HL-60 (cell line): ENCODE measurements at regions not wholly inside any gene's neighbourhood (a gene's known extent, or its start where the extent isn't known, plus 50 kb on each side); places are given as distances from the start of the nearest gene placed in this dataset.
"Not testable (repeated sequence)": the region's sequence is repeated elsewhere in the genome, so short reads cannot be mapped to it uniquely, and the experiment has no call there.

Experiments used
- DNase-seq, 2 experiments: peaks; one replicate each; pipeline ENCODE4 v3.0.0-alpha.2; 2010 to 2020; ENCODE audit warnings: low read depth in 1 of 2, low spot score in 1 of 2
- H3K27ac ChIP-seq: fragments of 250-450 bp; sonication (Bioruptor Pico); replicated peaks from 2 replicates; pipeline ENCODE4 v1.5.1; 2020; ENCODE audit warnings: mild to moderate bottlenecking, moderate library complexity
- H3K27me3 ChIP-seq: fragments of 250-450 bp; sonication (Bioruptor Pico); 2 replicates; pipeline ENCODE4 v1.5.1; 2021; ENCODE audit warnings: mild to moderate bottlenecking, moderate library complexity; ENCODE audit not compliant: insufficient read depth, poor library complexity, severe bottlenecking
- H3K4me3 ChIP-seq: replicated peaks from 2 replicates; pipeline ENCODE4 v1.5.1; 2011; ENCODE audit warnings: mild to moderate bottlenecking, control low read depth, low read length; ENCODE audit not compliant: insufficient read depth
- GABPA ChIP-seq: IDR thresholded peaks from 2 replicates; pipeline ENCODE4 v1.6.1; 2012; ENCODE audit warnings: low read depth
- POLR2AphosphoS5 ChIP-seq: IDR thresholded peaks from 2 replicates; pipeline ENCODE4 v1.6.1; 2012; ENCODE audit warnings: low read depth
- SPI1 ChIP-seq: IDR thresholded peaks from 2 replicates; pipeline ENCODE4 v1.6.1; 2012; ENCODE audit warnings: low read depth, mild to moderate bottlenecking, borderline replicate concordance
- TF ChIP-seq, protein P1 (sequence below): IDR thresholded peaks from 2 replicates; pipeline ENCODE4 v1.6.1; 2012; ENCODE audit warnings: low read depth; ENCODE audit not compliant: insufficient replicate concordance
- TF ChIP-seq, protein P2 (sequence below): IDR thresholded peaks from one replicate; pipeline ENCODE4 v1.5.1; 2011; ENCODE audit warnings: low read length, control low read depth, inconsistent platforms; ENCODE audit not compliant: insufficient read depth

DNA sequence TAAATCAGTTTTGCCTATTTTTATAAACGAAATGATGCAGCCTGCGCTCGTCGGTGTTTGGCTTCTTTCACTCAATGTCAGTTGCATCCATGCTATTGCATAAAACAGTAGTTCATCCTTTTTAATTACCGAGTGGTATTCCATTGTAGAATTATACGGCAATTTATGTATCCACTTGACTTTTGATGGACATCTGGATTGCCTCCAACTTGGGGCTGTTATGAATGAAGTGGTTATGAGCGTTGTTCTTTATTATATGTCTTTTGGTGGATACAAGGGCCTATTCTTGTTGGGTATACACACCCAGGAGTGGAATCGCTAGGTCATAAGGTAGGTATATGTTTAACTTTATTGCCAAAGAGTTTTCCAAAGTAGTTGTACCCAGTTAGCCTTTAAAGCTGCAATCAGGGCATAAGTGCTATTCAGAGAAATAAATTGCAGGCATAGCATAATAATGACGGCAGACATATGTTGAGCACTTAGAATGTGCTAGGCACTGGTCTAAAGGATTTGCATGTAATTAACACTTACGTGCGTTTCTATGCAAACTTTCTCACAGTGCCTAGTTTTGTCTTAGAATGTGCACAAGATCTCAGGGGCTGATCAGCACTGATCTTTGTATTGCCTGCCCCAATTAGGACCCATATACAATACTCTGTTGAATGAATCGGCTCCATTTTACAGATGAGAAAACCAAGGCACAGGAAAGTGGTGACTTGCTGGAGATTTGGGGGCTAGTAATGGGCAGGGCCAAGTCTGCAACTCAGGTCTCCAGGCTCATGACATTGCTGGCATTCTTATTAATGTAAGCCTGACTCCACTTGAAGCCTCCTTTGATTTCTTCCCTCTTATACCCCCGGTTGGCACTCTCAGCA lies 407.0 kb downstream of the BCOR start:
- DNase-seq = no peak
- Histone ChIP-seq H3K4me3 (no peak overlapping the region), H3K27ac (no peak overlapping the region), H3K27me3 (peaks cover 8% of the 10 kb centered on the region)
- TF ChIP-seq SPI1 = no peak
- no peak for TF ChIP-seq POLR2AphosphoS5

DNA sequence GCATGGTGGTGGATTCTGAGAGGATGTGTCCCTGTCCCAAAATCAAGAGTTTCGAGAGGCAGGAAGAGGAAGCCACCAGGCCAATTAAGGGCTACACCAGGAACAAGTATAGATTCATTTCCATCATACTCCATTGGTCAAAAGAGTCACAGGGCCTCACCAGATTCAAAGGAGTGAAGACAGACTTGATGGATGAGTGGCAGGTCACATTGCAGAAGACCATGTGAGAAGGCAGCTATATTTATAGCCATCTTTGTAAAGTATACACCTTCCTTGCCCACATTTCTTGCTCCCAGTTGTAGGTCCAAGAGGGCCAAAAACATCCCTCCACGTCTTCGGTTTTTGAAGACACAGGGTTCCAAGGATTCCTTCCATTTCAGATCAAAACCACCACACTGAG lies 406.0 kb downstream of the BCOR start:
- H3K27ac ChIP-seq = no peak overlapping the region
- no peak overlapping the region for H3K4me3 ChIP-seq
- peaks cover 8% of the 10 kb centered on the region for H3K27me3 ChIP-seq
- no peak for DNase-seq
- TF ChIP-seq SPI1 (no peak), POLR2AphosphoS5 (no peak), GABPA (no peak)
- TF ChIP-seq, protein P1, sequence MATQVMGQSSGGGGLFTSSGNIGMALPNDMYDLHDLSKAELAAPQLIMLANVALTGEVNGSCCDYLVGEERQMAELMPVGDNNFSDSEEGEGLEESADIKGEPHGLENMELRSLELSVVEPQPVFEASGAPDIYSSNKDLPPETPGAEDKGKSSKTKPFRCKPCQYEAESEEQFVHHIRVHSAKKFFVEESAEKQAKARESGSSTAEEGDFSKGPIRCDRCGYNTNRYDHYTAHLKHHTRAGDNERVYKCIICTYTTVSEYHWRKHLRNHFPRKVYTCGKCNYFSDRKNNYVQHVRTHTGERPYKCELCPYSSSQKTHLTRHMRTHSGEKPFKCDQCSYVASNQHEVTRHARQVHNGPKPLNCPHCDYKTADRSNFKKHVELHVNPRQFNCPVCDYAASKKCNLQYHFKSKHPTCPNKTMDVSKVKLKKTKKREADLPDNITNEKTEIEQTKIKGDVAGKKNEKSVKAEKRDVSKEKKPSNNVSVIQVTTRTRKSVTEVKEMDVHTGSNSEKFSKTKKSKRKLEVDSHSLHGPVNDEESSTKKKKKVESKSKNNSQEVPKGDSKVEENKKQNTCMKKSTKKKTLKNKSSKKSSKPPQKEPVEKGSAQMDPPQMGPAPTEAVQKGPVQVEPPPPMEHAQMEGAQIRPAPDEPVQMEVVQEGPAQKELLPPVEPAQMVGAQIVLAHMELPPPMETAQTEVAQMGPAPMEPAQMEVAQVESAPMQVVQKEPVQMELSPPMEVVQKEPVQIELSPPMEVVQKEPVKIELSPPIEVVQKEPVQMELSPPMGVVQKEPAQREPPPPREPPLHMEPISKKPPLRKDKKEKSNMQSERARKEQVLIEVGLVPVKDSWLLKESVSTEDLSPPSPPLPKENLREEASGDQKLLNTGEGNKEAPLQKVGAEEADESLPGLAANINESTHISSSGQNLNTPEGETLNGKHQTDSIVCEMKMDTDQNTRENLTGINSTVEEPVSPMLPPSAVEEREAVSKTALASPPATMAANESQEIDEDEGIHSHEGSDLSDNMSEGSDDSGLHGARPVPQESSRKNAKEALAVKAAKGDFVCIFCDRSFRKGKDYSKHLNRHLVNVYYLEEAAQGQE = no peak
- TF ChIP-seq, protein P2, sequence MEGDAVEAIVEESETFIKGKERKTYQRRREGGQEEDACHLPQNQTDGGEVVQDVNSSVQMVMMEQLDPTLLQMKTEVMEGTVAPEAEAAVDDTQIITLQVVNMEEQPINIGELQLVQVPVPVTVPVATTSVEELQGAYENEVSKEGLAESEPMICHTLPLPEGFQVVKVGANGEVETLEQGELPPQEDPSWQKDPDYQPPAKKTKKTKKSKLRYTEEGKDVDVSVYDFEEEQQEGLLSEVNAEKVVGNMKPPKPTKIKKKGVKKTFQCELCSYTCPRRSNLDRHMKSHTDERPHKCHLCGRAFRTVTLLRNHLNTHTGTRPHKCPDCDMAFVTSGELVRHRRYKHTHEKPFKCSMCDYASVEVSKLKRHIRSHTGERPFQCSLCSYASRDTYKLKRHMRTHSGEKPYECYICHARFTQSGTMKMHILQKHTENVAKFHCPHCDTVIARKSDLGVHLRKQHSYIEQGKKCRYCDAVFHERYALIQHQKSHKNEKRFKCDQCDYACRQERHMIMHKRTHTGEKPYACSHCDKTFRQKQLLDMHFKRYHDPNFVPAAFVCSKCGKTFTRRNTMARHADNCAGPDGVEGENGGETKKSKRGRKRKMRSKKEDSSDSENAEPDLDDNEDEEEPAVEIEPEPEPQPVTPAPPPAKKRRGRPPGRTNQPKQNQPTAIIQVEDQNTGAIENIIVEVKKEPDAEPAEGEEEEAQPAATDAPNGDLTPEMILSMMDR = no peak

DNA sequence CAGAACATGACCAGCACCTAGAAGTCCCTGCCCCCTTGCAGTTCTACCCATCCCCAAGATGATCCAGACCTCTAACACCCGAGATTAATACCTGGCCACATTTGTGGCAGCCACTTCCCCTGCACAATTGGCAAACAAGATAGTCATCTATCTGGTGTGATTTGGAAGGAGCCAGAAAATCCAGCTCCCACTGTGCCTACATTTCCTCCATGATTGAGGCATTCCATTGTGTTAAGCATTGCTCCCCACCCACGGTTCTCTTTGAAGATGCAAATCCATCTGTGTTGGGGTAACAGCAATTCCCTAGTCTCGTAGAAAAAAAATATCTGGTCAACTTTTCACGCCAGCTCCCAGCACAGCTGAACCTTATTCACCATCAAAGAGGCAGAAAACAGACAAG lies 405.0 kb downstream of the BCOR start:
- Histone ChIP-seq H3K27me3 (peaks cover 8% of the 10 kb centered on the region), H3K4me3 (no peak overlapping the region), H3K27ac (no peak overlapping the region)
- no peak for DNase-seq
- TF ChIP-seq POLR2AphosphoS5 (no peak), SPI1 (no peak), GABPA (no peak)
- TF ChIP-seq, protein P2 = no peak
- TF ChIP-seq, protein P1 = no peak

DNA sequence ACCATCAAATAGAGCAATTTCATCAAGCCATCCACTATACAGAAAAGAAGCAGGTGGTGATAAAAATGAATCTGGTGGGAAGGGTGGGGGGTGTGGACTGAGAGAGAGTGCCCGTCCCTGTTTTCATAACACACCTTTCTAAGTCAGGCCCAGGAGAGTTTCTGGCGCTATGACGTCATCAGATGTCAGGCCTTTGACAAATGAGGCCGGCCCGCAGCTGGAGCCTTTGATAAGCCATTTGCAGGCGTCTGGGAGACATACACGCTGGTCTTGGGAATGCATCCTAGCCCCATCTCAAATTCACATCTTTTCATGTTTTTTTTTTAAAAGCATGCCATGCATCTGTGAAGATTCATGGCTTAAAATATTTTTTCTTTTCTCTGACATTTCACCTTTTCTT lies 404.5 kb downstream of the BCOR start:
- Histone ChIP-seq H3K27me3 (peaks cover 3% of the 10 kb centered on the region), H3K4me3 (no peak overlapping the region), H3K27ac (no peak overlapping the region)
- no peak for TF ChIP-seq SPI1
- no peak for TF ChIP-seq GABPA
- no peak for TF ChIP-seq POLR2AphosphoS5
- TF ChIP-seq, protein P1 = no peak
- TF ChIP-seq, protein P2 = no peak
- no peak for DNase-seq

DNA sequence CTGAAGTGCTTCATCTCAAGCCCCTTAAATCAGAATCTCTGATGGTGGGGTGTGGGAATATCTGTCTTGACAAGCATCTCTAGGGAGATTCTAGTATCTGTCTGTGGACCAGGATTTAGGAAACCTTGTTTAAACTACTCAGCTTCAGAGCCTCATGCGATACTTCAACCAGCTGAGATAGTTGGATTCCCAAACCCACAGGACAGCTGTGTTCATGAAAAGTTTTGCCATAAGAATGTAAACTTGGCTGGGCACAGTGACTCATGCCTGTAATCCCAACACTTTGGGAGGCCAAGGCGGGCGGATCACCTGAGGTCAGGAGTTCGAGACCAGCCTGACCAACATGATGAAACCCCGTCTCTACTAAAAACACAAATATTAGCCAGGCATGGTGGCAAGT lies 395.1 kb downstream of the BCOR start:
- H3K27ac ChIP-seq, H3K27me3 ChIP-seq, DNase-seq, H3K4me3 ChIP-seq: not testable (repeated sequence)
